ENCODE measurements at regions not wholly inside any gene's neighbourhood (a gene's known extent, or its start where the extent isn't known, plus 50 kb on each side); places are given as distances from the start of the nearest gene placed in this dataset.
"Not testable (repeated sequence)": the region's sequence is repeated elsewhere in the genome, so short reads cannot be mapped to it uniquely, and the experiment has no call there.

DNA sequence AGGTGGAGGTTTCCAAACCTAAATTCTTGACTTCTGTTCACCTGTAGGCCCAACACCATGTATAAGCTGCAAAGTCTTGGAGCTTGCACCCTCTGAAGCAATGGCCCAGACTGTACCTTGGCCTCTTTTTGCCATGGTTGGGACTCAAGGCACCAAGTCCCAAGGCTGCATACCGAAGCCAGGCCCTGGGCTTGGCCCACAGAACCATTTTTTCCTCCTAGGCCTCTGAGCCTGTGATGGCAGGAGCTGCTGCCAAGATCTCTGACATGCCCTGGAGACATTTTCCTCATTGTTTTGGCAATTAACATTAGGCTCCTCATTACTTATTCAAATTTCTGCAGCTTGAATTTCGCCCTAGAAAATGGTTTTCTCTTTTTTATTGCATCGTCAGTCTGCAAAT, 297.9 kb downstream of the OXSM start:
- peaks cover 0 to 5% (median 0%) of the 10 kb centered on the region in 3 donors for H3K4me1 ChIP-seq
- TF ChIP-seq, protein P1, sequence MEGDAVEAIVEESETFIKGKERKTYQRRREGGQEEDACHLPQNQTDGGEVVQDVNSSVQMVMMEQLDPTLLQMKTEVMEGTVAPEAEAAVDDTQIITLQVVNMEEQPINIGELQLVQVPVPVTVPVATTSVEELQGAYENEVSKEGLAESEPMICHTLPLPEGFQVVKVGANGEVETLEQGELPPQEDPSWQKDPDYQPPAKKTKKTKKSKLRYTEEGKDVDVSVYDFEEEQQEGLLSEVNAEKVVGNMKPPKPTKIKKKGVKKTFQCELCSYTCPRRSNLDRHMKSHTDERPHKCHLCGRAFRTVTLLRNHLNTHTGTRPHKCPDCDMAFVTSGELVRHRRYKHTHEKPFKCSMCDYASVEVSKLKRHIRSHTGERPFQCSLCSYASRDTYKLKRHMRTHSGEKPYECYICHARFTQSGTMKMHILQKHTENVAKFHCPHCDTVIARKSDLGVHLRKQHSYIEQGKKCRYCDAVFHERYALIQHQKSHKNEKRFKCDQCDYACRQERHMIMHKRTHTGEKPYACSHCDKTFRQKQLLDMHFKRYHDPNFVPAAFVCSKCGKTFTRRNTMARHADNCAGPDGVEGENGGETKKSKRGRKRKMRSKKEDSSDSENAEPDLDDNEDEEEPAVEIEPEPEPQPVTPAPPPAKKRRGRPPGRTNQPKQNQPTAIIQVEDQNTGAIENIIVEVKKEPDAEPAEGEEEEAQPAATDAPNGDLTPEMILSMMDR (IDR thresholded peaks at IDR 0.05), result no peak
- TF ChIP-seq POLR2A (IDR thresholded peaks at IDR 0.05), result no peak
- WGBS, 2 donors, result 64 to 68% methylated on average over 3 of the region's 3 CpGs
- no peak overlapping the region for H3K4me3 ChIP-seq
- DNase-seq, result no peak
- no peaks in the 10 kb centered on the region for H3K27me3 ChIP-seq
- H3K36me3 ChIP-seq, result no peaks in the 10 kb centered on the region
- H3K9me3 ChIP-seq, result peaks cover 0 to 18% (median 8%) of the 10 kb centered on the region in 3 donors
- H3K27ac ChIP-seq, result no peak overlapping the region
- intact Hi-C loops (cut with DNase I), result no loop called here

DNA sequence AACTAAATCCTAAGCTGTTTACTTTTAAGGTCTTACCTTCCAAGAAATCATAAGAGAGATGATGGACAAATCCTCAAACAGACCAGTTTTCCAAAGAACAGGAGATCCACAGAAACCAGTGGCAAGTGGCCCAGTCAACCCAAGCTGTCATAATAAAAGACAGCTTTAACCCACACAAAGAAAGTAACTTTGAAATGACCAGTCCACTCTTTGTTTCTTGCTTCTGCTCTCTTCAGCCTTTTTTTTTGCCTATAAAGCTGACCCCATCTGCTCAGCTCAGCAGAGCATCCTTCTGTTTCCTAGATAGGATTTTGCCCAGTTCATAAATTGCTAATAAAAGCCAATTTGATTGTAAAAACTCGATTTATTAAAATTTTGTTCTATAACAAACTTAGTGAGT, 299.4 kb downstream of the OXSM start:
- H3K36me3 ChIP-seq, result no peaks in the 10 kb centered on the region
- H3K9me3 ChIP-seq, result peaks cover 0 to 18% (median 8%) of the 10 kb centered on the region in 3 donors
- intact Hi-C loops (cut with DNase I), result no loop called here
- H3K4me3 ChIP-seq, result no peak overlapping the region
- no peak for DNase-seq
- no peak for TF ChIP-seq POLR2A (IDR thresholded peaks at IDR 0.05)
- TF ChIP-seq, protein P1 (IDR thresholded peaks at IDR 0.05), result no peak
- no peak overlapping the region for H3K27ac ChIP-seq
- 21 to 25% methylated on average over 1 of the region's 1 CpG for WGBS, 2 donors
- peaks cover 0 to 5% (median 0%) of the 10 kb centered on the region in 3 donors for H3K4me1 ChIP-seq
- no peaks in the 10 kb centered on the region for H3K27me3 ChIP-seq

DNA sequence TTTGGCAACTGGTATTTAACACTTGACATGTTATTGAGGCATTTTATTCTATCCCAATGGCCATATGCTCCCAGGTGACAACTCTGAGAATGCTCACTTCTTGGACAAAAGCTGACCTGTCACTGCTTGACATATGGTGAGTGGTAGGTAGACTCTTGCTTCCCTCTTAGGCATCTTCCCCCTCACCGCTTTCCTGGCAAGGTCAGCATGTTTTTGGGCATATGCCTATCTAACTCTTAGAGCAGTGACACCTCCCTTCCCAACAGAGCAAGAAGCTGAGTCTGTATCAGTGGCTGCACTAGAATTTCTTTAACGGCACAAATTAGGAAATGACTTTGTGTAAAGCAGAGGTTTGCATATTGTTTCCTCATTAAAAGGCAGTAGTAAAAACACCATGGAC, 300.7 kb downstream of the OXSM start:
- 71 to 86% methylated on average over 2 of the region's 2 CpGs for WGBS, 2 donors
- intact Hi-C loops (cut with DNase I), result no loop called here
- peaks cover 0 to 24% (median 8%) of the 10 kb centered on the region in 3 donors for H3K9me3 ChIP-seq
- H3K27ac ChIP-seq, result no peak overlapping the region
- peaks cover 0 to 5% (median 0%) of the 10 kb centered on the region in 3 donors for H3K4me1 ChIP-seq
- no peak for DNase-seq
- no peaks in the 10 kb centered on the region for H3K36me3 ChIP-seq
- no peaks in the 10 kb centered on the region for H3K27me3 ChIP-seq
- TF ChIP-seq POLR2A (IDR thresholded peaks at IDR 0.05), result no peak
- TF ChIP-seq, protein P1 (IDR thresholded peaks at IDR 0.05), result no peak
- H3K4me3 ChIP-seq, result no peak overlapping the region

DNA sequence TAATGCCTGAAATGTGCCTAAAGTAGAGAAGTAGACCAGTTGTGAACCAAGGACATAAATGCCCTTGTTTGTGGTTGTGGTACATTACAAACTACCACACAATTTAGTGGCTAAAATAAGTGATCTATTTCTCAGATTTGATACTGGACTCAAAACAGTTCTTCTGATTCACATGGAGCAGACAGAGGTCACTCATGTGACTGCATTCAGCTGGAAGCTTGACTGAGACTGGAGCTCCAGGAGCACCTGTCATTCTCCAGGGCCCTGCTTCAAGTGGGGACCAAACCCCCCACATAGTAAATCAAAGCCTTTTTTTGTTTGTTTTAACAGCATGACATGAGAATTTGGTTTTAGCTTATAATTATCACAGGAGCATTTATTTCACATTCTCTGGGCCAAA, 301.2 kb downstream of the OXSM start:
- DNase-seq, result no peak
- Histone ChIP-seq H3K9me3 (peaks cover 0 to 26% (median 8%) of the 10 kb centered on the region in 3 donors), H3K4me1 (peaks cover 0 to 5% (median 0%) of the 10 kb centered on the region in 3 donors), H3K36me3 (no peaks in the 10 kb centered on the region), H3K4me3 (no peak overlapping the region), H3K27me3 (no peaks in the 10 kb centered on the region), H3K27ac (peak overlapping the region in 1 of 4 donors; percentile 5)
- intact Hi-C loops (cut with DNase I), result no loop called here
- TF ChIP-seq, protein P1 (IDR thresholded peaks at IDR 0.05), result no peak
- TF ChIP-seq POLR2A (IDR thresholded peaks at IDR 0.05), result no peak

DNA sequence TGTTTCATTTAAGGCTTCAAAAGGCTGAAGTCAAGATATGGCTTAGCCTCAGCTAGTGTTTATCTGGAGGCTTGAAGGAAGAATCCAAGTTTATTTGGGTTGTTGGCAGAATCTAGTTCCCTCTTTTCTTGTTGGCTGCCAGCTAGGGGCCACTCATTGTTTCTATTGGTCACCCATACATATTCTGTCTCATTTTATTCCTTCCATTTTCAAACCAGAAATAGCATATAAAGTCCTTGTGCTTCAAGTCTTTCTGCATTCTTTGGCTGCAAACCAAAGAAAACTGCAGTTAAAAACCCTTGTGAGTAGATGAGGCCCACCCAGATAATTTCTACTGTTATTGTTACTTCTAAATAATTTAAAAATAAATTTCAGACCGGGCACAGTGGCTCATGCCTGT, 301.7 kb downstream of the OXSM start:
- Histone ChIP-seq H3K36me3 (no peaks in the 10 kb centered on the region), H3K27me3 (no peaks in the 10 kb centered on the region), H3K4me1 (peaks cover 0 to 5% (median 0%) of the 10 kb centered on the region in 3 donors), H3K9me3 (peaks cover 0 to 32% (median 8%) of the 10 kb centered on the region in 3 donors), H3K27ac (peak overlapping the region in 1 of 4 donors; percentile 5), H3K4me3 (no peak overlapping the region)
- DNase-seq, result no peak
- intact Hi-C loops (cut with DNase I), result no loop called here
- no peak for TF ChIP-seq POLR2A (IDR thresholded peaks at IDR 0.05)
- TF ChIP-seq, protein P1 (IDR thresholded peaks at IDR 0.05), result no peak
- WGBS, 2 donors, result 11 to 25% methylated on average over 1 of the region's 1 CpG

DNA sequence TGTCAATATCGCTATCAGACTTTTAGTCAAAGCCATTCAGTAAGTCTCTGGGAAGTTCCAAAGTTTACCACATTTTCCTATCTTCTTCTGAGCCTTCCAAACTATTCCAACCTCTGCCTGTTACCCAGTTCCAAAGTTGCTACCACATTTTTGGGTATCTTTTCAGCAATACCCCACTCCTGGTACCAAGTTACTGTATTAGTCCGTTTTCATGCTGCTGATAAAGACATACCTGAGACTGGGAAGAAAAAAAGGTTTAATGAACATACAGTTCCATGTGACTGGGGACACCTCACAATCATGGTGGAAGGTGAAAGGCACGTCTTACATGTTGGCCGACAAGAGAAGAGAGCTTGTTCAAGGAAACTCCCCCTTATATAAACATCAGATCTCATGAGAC, 307.2 kb downstream of the OXSM start:
- 88 to 93% methylated on average over 3 to 4 of the region's 4 CpGs for WGBS, 2 donors
- H3K27me3 ChIP-seq; H3K36me3 ChIP-seq; H3K4me3 ChIP-seq; H3K27ac ChIP-seq; DNase-seq; intact Hi-C loops (cut with DNase I): not testable (repeated sequence)
- peaks cover 0 to 14% (median 0%) of the 10 kb centered on the region in 3 donors for H3K4me1 ChIP-seq
- H3K9me3 ChIP-seq, result peaks cover 0 to 28% (median 0%) of the 10 kb centered on the region in 3 donors
